K562 (cell line): ENCODE measurements at regions not wholly inside any gene's neighbourhood (a gene's known extent, or its start where the extent isn't known, plus 50 kb on each side); places are given as distances from the start of the nearest gene placed in this dataset.

Source experiments
- CBX5 ChIP-seq: IDR thresholded peaks from 2 replicates; pipeline ENCODE4 v1.6.1; 2014; ENCODE audit warnings: low read depth, borderline replicate concordance
- CTCF ChIP-seq, 3 experiments: IDR thresholded peaks in 2 of 3; conservative IDR thresholded peaks in 1 of 3; 2 replicates each; pipeline ENCODE4 v1.5.1; 2011 to 2012; ENCODE audit warnings: low read length in 3 of 3, mild to moderate bottlenecking in 3 of 3, control low read depth in 2 of 3, improper control_type of control experiment in 1 of 3, inconsistent platforms in 1 of 3, low read depth in 1 of 3, mixed read lengths in 1 of 3, moderate library complexity in 1 of 3; ENCODE audit not compliant: insufficient read depth in 2 of 3
- EP300 ChIP-seq: IDR thresholded peaks from 2 replicates; pipeline ENCODE4 v1.6.1; 2012; ENCODE audit warnings: low read length, improper control_type of control experiment
- EZH2 ChIP-seq: IDR thresholded peaks from 2 replicates; pipeline ENCODE4 v1.6.1; 2012; ENCODE audit warnings: low read depth, mild to moderate bottlenecking, inconsistent platforms, low read length, borderline replicate concordance
- GATA2 ChIP-seq: sonication (generic); formaldehyde crosslinking; IDR thresholded peaks from 2 replicates; pipeline ENCODE4 v1.4.0; 2020; ENCODE audit warnings: mild to moderate bottlenecking, missing genetic modification reagents
- HNRNPUL1 ChIP-seq: fragments of 200-400 bp; formaldehyde crosslinking; IDR thresholded peaks from 2 replicates; pipeline ENCODE4 v1.6.1; 2017; ENCODE audit warnings: low read length
- MYC ChIP-seq, 2 experiments: fragments of 250-450 bp in 1 of 2; sonication (Bioruptor Pico) in 1 of 2; IDR thresholded peaks; 2 replicates each; pipeline versions ENCODE4 v1.5.1 to v1.6.1; 2012 to 2021; ENCODE audit warnings: low read depth in 2 of 2, borderline replicate concordance in 1 of 2, improper control_type of control experiment in 1 of 2, low read length in 1 of 2, mild to moderate bottlenecking in 1 of 2, moderate library complexity in 1 of 2
- RAD21 ChIP-seq, 2 experiments: fragments of 250-450 bp in 1 of 2; fragments of 450-650 bp in 1 of 2; sonication (Bioruptor Pico) in 1 of 2; formaldehyde crosslinking in 1 of 2; IDR thresholded peaks in 1 of 2; conservative IDR thresholded peaks in 1 of 2; 2 replicates each; pipeline versions ENCODE4 v1.4.0 to v1.8.0; 2020 to 2022; ENCODE audit warnings: mild to moderate bottlenecking in 2 of 2, moderate library complexity in 1 of 2
- REST ChIP-seq, 2 experiments: fragments of 450-650 bp; formaldehyde crosslinking in 1 of 2; IDR thresholded peaks; 2 replicates each; pipeline versions ENCODE4 v1.4.0 to v1.6.1; 2014 to 2020; ENCODE audit warnings: mild to moderate bottlenecking in 2 of 2, borderline replicate concordance in 1 of 2, low read depth in 1 of 2
- USF2 ChIP-seq: sonication (generic); formaldehyde crosslinking; IDR thresholded peaks from 2 replicates; pipeline ENCODE4 v1.5.0; 2020; ENCODE audit warnings: missing genetic modification reagents
- ZBTB40 ChIP-seq, 2 experiments: fragments of 450-650 bp in 1 of 2; sonication (generic) in 1 of 2; formaldehyde crosslinking in 1 of 2; IDR thresholded peaks; 2 replicates each; pipeline versions ENCODE4 v1.7.1 to v1.9.0; 2016 to 2022; ENCODE audit warnings: inconsistent platforms in 1 of 2, mild to moderate bottlenecking in 1 of 2, missing genetic modification reagents in 1 of 2
- ZFP36 ChIP-seq: fragments of 150-350 bp; IDR thresholded peaks from 2 replicates; pipeline ENCODE4 v1.6.1; 2018; ENCODE audit warnings: low read length, low read depth; ENCODE audit not compliant: partially characterized antibody
- ZNF146 ChIP-seq: IDR thresholded peaks from one replicate; pipeline ENCODE4 v1.6.1; 2018; ENCODE audit warnings: missing compliant biosample characterization; ENCODE audit not compliant: unreplicated experiment

GRCh38 chr1:230507236-230507635, 81.1 kb upstream of the PGBD5 start:
- no peak for TF ChIP-seq USF2
- TF ChIP-seq HNRNPUL1: no peak
- no peak for TF ChIP-seq EP300
- no peak for TF ChIP-seq ZNF146 (CRISPR knock-in tag)
- no peak for TF ChIP-seq EZH2
- TF ChIP-seq REST (IDR thresholded peaks at IDR 0.05; ENCODE audit: borderline replicate concordance): no peak
- no peak for TF ChIP-seq REST (CRISPR knock-in tag; IDR thresholded peaks at IDR 0.05; ENCODE audit: low read depth)
- TF ChIP-seq MYC (IDR thresholded peaks at IDR 0.05; ENCODE audit: low read depth, low read length): no peak
- TF ChIP-seq MYC (CRISPR knock-in tag; IDR thresholded peaks at IDR 0.05; ENCODE audit: borderline replicate concordance, low read depth): no peak
- TF ChIP-seq ZBTB40 (IDR thresholded peaks at IDR 0.05): no peak
- TF ChIP-seq ZBTB40 (CRISPR knock-in tag; IDR thresholded peaks at IDR 0.05): no peak
- TF ChIP-seq ZFP36: no peak
- TF ChIP-seq CTCF (IDR thresholded peaks at IDR 0.05 in 2 of 3, conservative IDR thresholded peaks at IDR 0.05 in 1 of 3; ENCODE audit: insufficient read depth in 2 of 3, low read depth in 1 of 3, low read length in 3 of 3): no peak
- TF ChIP-seq GATA2: no peak
- no peak for TF ChIP-seq CBX5
- TF ChIP-seq RAD21 (CRISPR knock-in tag; conservative IDR thresholded peaks at IDR 0.05 in 1 of 2, IDR thresholded peaks at IDR 0.05 in 1 of 2): no peak
